ENCODE measurements at regions not wholly inside any gene's neighbourhood (a gene's known extent, or its start where the extent isn't known, plus 50 kb on each side); places are given as distances from the start of the nearest gene placed in this dataset.

- Histone ChIP-seq H3K9me3 (no peaks in the 10 kb centered on the region), H3K36me3 (no peaks in the 10 kb centered on the region), H3K27me3 (no peaks in the 10 kb centered on the region), H3K4me3 (no peak overlapping the region)
- no peak for DNase-seq
These were observed 933.4 kb downstream of the SLITRK6 start for GRCh38 chr13:84865783-84866221.

- Histone ChIP-seq H3K36me3 (no peaks in the 10 kb centered on the region), H3K4me3 (no peak overlapping the region), H3K9me3 (no peaks in the 10 kb centered on the region), H3K27me3 (no peaks in the 10 kb centered on the region)
- DNase-seq: no peak
These were observed 934.9 kb downstream of the SLITRK6 start for GRCh38 chr13:84864341-84864740.

GRCh38 chr13:84847107-84847506 lies 952.1 kb downstream of the SLITRK6 start:
- 0 out of 2 replicates have a peak, but pooled peaks cover 3% of the 10 kb centered on the region for H3K9me3 ChIP-seq
- no peak for DNase-seq
- H3K36me3 ChIP-seq: no peaks in the 10 kb centered on the region
- no peaks in the 10 kb centered on the region for H3K27me3 ChIP-seq
- H3K4me3 ChIP-seq: no peak overlapping the region

GRCh38 chr13:84845907-84846619 lies 953.2 kb downstream of the SLITRK6 start:
- DNase-seq: no peak
- H3K4me3 ChIP-seq: no peak overlapping the region
- H3K36me3 ChIP-seq: no peaks in the 10 kb centered on the region
- H3K27me3 ChIP-seq: no peaks in the 10 kb centered on the region
- H3K9me3 ChIP-seq: 0 out of 2 replicates have a peak, but pooled peaks cover 3% of the 10 kb centered on the region

GRCh38 chr13:84844473-84844872 lies 954.7 kb downstream of the SLITRK6 start:
- Histone ChIP-seq H3K4me3 (no peak overlapping the region), H3K36me3 (no peaks in the 10 kb centered on the region), H3K9me3 (0 out of 2 replicates have a peak, but pooled peaks cover 3% of the 10 kb centered on the region), H3K27me3 (no peaks in the 10 kb centered on the region)
- DNase-seq: no peak

- Histone ChIP-seq H3K4me3 (no peak overlapping the region), H3K27me3 (no peaks in the 10 kb centered on the region), H3K36me3 (no peaks in the 10 kb centered on the region), H3K9me3 (0 out of 2 replicates have a peak, but pooled peaks cover 3% of the 10 kb centered on the region)
- DNase-seq: no peak
These were observed 955.9 kb downstream of the SLITRK6 start for GRCh38 chr13:84843368-84843767.

GRCh38 chr13:84834201-84834600 lies 951.9 kb upstream of the SLITRK1 start:
- Histone ChIP-seq H3K4me3 (no peak overlapping the region), H3K9me3 (no peaks in the 10 kb centered on the region)
- no peak for DNase-seq

GRCh38 chr13:84831666-84832657 lies 949.7 kb upstream of the SLITRK1 start:
- H3K9me3 ChIP-seq: no peaks in the 10 kb centered on the region
- no peak overlapping the region for H3K4me3 ChIP-seq
- DNase-seq: no peak
- H3K36me3 ChIP-seq: no peaks in the 10 kb centered on the region
- H3K27me3 ChIP-seq: no peaks in the 10 kb centered on the region

More at GRCh38 chr13:84834201-84834600, 951.9 kb upstream of the SLITRK1 start:
- no peaks in the 10 kb centered on the region for H3K27me3 ChIP-seq
- no peaks in the 10 kb centered on the region for H3K36me3 ChIP-seq

- no peak overlapping the region for H3K4me3 ChIP-seq
- H3K27me3 ChIP-seq: no peaks in the 10 kb centered on the region
- H3K9me3 ChIP-seq: no peaks in the 10 kb centered on the region
- no peaks in the 10 kb centered on the region for H3K36me3 ChIP-seq
- DNase-seq: no peak
These were observed 941.3 kb upstream of the SLITRK1 start for GRCh38 chr13:84823528-84823927.

- no peak for DNase-seq
- H3K27me3 ChIP-seq: no peaks in the 10 kb centered on the region
These were observed 939.0 kb upstream of the SLITRK1 start for GRCh38 chr13:84821261-84821660.

GRCh38 chr13:84816567-84817105 lies 934.4 kb upstream of the SLITRK1 start:
- DNase-seq: no peak
- H3K27me3 ChIP-seq: no peaks in the 10 kb centered on the region
- H3K4me3 ChIP-seq: no peak overlapping the region
- H3K9me3 ChIP-seq: no peaks in the 10 kb centered on the region
- H3K36me3 ChIP-seq: no peaks in the 10 kb centered on the region

More at GRCh38 chr13:84821261-84821660, 939.0 kb upstream of the SLITRK1 start:
- Histone ChIP-seq H3K4me3 (no peak overlapping the region), H3K36me3 (no peaks in the 10 kb centered on the region), H3K9me3 (no peaks in the 10 kb centered on the region)

GRCh38 chr13:84812789-84813188 lies 930.5 kb upstream of the SLITRK1 start:
- Histone ChIP-seq H3K36me3 (no peaks in the 10 kb centered on the region), H3K9me3 (no peaks in the 10 kb centered on the region), H3K4me3 (no peak overlapping the region), H3K27me3 (no peaks in the 10 kb centered on the region)
- no peak for DNase-seq

GRCh38 chr13:84812078-84812477 lies 929.8 kb upstream of the SLITRK1 start:
- no peak for DNase-seq
- Histone ChIP-seq H3K36me3 (no peaks in the 10 kb centered on the region), H3K27me3 (no peaks in the 10 kb centered on the region), H3K4me3 (no peak overlapping the region), H3K9me3 (no peaks in the 10 kb centered on the region)

GRCh38 chr13:84810781-84811180 lies 928.5 kb upstream of the SLITRK1 start:
- Histone ChIP-seq H3K4me3 (no peak overlapping the region), H3K27me3 (no peaks in the 10 kb centered on the region), H3K36me3 (no peaks in the 10 kb centered on the region), H3K9me3 (no peaks in the 10 kb centered on the region)
- no peak for DNase-seq

- Histone ChIP-seq H3K9me3 (no peaks in the 10 kb centered on the region), H3K36me3 (no peaks in the 10 kb centered on the region), H3K4me3 (no peak overlapping the region), H3K27me3 (no peaks in the 10 kb centered on the region)
- no peak for DNase-seq
These were observed 919.8 kb upstream of the SLITRK1 start for GRCh38 chr13:84802073-84802472.

- DNase-seq: no peak
- H3K9me3 ChIP-seq: no peaks in the 10 kb centered on the region
- H3K36me3 ChIP-seq: no peaks in the 10 kb centered on the region
- H3K27me3 ChIP-seq: no peaks in the 10 kb centered on the region
- H3K4me3 ChIP-seq: no peak overlapping the region
These were observed 902.3 kb upstream of the SLITRK1 start for GRCh38 chr13:84784443-84785153.
